Activated CD4-positive, alpha-beta memory T cell treated with anti-CD3 and anti-CD28 coated beads for 36 hours (primary cell): ENCODE measurements at regions not wholly inside any gene's neighbourhood (a gene's known extent, or its start where the extent isn't known, plus 50 kb on each side); places are given as distances from the start of the nearest gene placed in this dataset.

ENCODE experiments used
- CTCF ChIA-PET: fragments of 350-600 bp; sonication (Branson Sonifier 250); formaldehyde crosslinking; loops from one replicate; lab custom pipeline; 2021; ENCODE audit warnings: antibody characterized with exemption, inconsistent platforms; lab: Charles Lee
- POLR2A ChIA-PET: fragments of 350-600 bp; sonication (Branson Sonifier 250); formaldehyde crosslinking; loops from one replicate; lab custom pipeline; 2021; ENCODE audit warnings: antibody characterized with exemption; lab: Charles Lee
- DNase-seq: peaks from one replicate; pipeline ENCODE4 v3.0.0-alpha.2; 2020
- H3K27ac Mint-ChIP-seq: one replicate; pipeline ENCODE4 v1.8.0; 2021; ENCODE audit warnings: mixed read lengths
- H3K27me3 Mint-ChIP-seq: one replicate; pipeline ENCODE4 v1.8.0; 2021; ENCODE audit warnings: mixed read lengths
- H3K36me3 Mint-ChIP-seq: one replicate; pipeline ENCODE4 v1.8.0; 2021; ENCODE audit warnings: mixed read lengths
- H3K4me1 Mint-ChIP-seq: one replicate; pipeline ENCODE4 v1.8.0; 2021; ENCODE audit warnings: low read depth, mixed read lengths
- H3K4me3 Mint-ChIP-seq: one replicate; pipeline ENCODE4 v1.8.0; 2021; ENCODE audit warnings: mild to moderate bottlenecking, mixed read lengths
- H3K9me3 Mint-ChIP-seq: one replicate; pipeline ENCODE4 v1.8.0; 2021; ENCODE audit warnings: mixed read lengths
- intact Hi-C: fragments of 100-400 bp; cut with micrococcal nuclease; formaldehyde crosslinking; loops from one replicate; pipeline ENCODE4 v1.15.1; 2023

DNA sequence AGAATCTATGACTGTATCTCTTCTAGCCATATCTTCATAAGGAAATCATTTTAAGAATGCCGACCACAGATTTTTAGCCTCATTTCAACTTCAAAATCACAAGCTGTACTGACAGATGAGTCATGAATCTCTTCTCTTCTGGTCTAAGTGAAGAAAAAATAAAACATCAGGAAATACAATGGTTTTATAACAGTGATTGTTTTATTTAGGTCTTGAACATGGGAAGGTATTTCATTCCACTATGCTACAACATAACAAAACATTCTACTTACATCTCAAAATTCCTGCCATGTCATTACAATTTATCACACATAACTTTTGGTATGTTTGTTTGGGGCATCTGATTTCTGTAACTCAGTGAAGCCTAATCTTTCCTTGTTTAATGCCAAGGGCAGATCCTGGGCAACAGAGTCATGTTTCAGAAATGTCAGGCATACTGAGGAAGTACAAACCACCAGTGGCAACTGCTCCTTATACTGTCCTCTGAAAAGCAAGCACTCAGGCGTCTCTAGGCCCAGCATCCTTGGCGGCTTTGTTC lies 325.0 kb downstream of the PDHA2 start:
- Mint-ChIP-seq H3K9me3 (no peaks in the 10 kb centered on the region), H3K36me3 (no peaks in the 10 kb centered on the region), H3K4me1 (no peaks in the 10 kb centered on the region), H3K4me3 (no peak overlapping the region), H3K27me3 (no peaks in the 10 kb centered on the region), H3K27ac (no peak overlapping the region)
- ChIA-PET CTCF (no interaction called here), POLR2A (no interaction called here)
- no peak for DNase-seq
- intact Hi-C loops: no loop called here

DNA sequence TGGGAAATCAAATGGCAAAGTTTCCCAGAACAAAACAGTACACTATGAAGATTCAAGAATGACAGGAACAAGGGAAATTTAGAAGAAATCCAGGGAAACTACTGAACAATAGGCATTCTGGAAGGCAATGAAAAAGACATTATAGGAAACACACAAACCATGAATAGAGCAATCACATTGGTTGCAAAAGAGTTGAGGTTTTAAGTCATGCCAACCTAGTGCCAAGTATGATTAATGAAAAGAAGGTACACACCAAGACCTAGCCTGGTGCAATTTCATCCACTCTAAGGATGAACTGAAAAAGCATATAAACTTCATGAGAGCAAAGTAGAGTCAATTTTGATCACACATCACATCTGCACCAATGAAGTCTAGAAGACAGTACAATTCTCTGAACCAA lies 326.9 kb downstream of the PDHA2 start:
- DNase-seq: no peak
- Mint-ChIP-seq H3K27me3 (no peaks in the 10 kb centered on the region), H3K4me1 (no peaks in the 10 kb centered on the region), H3K27ac (no peak overlapping the region), H3K36me3 (no peaks in the 10 kb centered on the region), H3K4me3 (no peak overlapping the region), H3K9me3 (no peaks in the 10 kb centered on the region)
- ChIA-PET POLR2A (no interaction called here), CTCF (no interaction called here)
- intact Hi-C loops: no loop called here

DNA sequence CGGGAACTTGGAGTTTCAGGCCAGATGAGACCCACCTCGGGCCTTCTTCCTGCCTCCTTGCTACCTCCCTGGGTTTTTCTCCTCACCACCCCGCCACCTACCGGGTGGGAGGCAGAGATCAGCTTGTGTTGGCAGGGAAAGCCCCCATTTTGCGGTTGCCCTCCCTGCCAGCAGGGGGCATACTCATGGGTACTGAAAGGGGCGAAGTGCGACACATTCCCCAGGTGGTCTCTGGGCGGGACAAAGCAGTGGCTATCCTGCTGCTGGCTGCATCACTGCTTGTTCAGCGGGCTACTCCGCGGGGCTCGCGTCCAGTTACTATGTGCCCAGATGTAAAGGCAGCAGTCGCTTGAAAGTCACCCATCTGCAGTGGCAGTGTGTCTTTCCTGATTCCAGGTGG lies 330.3 kb downstream of the PDHA2 start:
- DNase-seq: no peak
- intact Hi-C loops: no loop called here
- no peaks in the 10 kb centered on the region for H3K27me3 Mint-ChIP-seq

DNA sequence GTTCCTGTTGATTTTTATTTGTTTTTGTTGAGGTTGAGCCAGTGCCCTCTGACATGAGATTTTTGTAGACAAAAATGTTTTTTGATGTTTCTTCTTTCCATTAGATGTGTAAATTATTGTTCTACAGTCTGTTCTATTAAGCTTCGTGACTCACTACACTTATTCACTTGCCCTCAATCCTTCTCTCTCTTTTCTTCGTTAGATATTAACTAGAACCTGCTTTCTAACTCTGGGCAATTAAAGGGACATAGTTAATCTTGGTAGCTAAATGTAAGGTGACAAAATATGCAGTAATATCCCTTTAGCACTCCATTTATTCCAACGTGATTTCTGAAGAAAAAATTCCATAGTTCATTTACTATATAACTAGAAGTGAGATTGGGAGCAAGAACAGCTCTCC lies 333.9 kb downstream of the PDHA2 start:
- Mint-ChIP-seq H3K9me3 (no peaks in the 10 kb centered on the region), H3K4me1 (no peaks in the 10 kb centered on the region), H3K27me3 (no peaks in the 10 kb centered on the region), H3K4me3 (no peak overlapping the region), H3K36me3 (no peaks in the 10 kb centered on the region), H3K27ac (no peak overlapping the region)
- no peak for DNase-seq
- POLR2A ChIA-PET: no interaction called here
- intact Hi-C loops: no loop called here
- CTCF ChIA-PET: no interaction called here

More for the DNA sequence above, 330.3 kb downstream of the PDHA2 start:
- ChIA-PET CTCF (no interaction called here), POLR2A (no interaction called here)
- Mint-ChIP-seq H3K9me3 (no peaks in the 10 kb centered on the region), H3K36me3 (no peaks in the 10 kb centered on the region), H3K27ac (no peak overlapping the region), H3K4me3 (no peak overlapping the region), H3K4me1 (no peaks in the 10 kb centered on the region)

DNA sequence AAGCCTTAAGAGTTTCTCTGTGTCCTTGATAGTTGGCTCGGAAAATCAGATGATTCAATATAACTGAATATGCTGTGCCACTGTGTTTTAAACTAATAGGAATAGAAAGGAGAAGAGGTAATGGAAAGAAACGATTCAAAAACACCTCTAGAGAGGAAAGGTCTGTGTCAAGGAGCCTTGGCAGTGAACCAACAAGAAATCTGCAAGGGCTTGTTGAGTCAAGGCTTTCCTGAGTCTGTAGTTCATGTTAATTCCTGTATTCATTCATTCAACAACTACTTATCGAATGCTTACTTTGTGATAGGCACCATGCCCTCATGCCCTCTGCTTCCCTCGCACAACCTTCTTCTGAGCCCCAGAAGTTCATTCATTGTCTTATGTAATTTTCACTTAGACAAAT lies 336.0 kb downstream of the PDHA2 start:
- Mint-ChIP-seq H3K27me3 (no peaks in the 10 kb centered on the region), H3K4me3 (no peak overlapping the region), H3K4me1 (no peaks in the 10 kb centered on the region), H3K36me3 (no peaks in the 10 kb centered on the region), H3K9me3 (no peaks in the 10 kb centered on the region), H3K27ac (no peak overlapping the region)
- DNase-seq: no peak
- ChIA-PET POLR2A (no interaction called here), CTCF (no interaction called here)
- intact Hi-C loops: no loop called here

DNA sequence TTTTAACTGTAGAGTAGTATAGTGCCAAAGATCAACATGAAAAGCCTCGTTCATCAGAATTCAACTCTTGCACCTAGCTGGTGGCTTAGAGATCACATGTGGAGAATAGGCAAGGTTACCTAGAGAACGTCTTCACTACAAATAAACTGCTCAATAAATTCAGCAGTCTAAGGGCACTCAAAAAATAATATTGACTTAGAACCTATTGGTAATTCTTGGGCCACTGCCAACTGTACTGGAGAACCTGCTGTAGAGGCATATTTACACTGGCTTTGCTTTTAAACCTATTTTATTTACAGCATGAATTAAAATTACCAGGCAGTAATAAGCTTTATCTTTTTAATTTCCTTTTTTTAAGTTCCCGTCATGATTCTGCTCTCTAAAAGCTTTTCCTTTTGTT lies 343.7 kb downstream of the PDHA2 start:
- no peaks in the 10 kb centered on the region for H3K9me3 Mint-ChIP-seq
- H3K4me1 Mint-ChIP-seq: no peaks in the 10 kb centered on the region
- H3K4me3 Mint-ChIP-seq: no peak overlapping the region
- intact Hi-C loops: no loop called here
- no peaks in the 10 kb centered on the region for H3K27me3 Mint-ChIP-seq
- ChIA-PET CTCF (no interaction called here), POLR2A (no interaction called here)
- DNase-seq: no peak
- no peak overlapping the region for H3K27ac Mint-ChIP-seq
- H3K36me3 Mint-ChIP-seq: no peaks in the 10 kb centered on the region

DNA sequence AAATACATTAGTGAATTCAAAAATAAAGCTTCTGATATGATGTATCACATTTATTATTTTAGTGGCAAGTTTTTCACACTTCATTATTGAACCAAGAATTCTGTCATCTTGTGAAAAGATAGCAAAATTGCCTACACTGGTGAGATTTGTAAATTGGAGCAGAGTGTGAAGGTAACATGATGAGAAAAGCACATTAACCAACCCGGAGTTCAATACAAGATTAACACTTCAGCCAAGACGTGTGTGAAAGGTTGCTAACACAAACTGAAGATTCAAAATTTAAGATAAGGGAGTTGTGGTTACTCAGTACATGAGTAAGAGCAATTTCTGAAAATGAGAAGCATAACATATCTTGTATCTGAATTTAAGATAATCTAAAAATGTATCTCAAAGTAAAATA lies 346.7 kb downstream of the PDHA2 start:
- Mint-ChIP-seq H3K27me3 (no peaks in the 10 kb centered on the region), H3K36me3 (no peaks in the 10 kb centered on the region), H3K27ac (no peak overlapping the region), H3K4me3 (no peak overlapping the region), H3K4me1 (no peaks in the 10 kb centered on the region), H3K9me3 (no peaks in the 10 kb centered on the region)
- ChIA-PET CTCF (no interaction called here), POLR2A (no interaction called here)
- DNase-seq: no peak
- intact Hi-C loops: no loop called here

DNA sequence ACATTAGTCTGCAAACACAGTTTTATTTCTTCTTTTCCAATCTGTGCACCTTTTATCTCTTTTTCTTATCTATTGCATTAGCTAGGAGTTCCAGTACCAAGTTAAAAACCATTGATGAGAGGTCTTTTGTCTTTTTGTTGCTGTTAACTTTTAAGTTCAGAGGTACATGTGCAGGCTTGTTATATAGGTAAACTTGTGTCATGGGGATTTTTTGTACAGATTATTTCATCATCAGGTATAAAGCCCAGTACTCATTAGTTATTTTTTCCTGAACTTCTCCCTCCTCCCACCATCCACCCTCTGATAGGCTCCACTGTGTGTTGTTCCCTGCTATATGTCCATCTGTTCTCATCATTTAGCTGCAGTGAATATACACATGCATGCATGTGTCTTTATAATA lies 349.9 kb downstream of the PDHA2 start:
- ChIA-PET POLR2A (no interaction called here), CTCF (no interaction called here)
- Mint-ChIP-seq H3K9me3 (no peaks in the 10 kb centered on the region), H3K27me3 (no peaks in the 10 kb centered on the region), H3K4me3 (no peak overlapping the region), H3K4me1 (no peaks in the 10 kb centered on the region), H3K27ac (no peak overlapping the region), H3K36me3 (no peaks in the 10 kb centered on the region)
- intact Hi-C loops: no loop called here
- no peak for DNase-seq

DNA sequence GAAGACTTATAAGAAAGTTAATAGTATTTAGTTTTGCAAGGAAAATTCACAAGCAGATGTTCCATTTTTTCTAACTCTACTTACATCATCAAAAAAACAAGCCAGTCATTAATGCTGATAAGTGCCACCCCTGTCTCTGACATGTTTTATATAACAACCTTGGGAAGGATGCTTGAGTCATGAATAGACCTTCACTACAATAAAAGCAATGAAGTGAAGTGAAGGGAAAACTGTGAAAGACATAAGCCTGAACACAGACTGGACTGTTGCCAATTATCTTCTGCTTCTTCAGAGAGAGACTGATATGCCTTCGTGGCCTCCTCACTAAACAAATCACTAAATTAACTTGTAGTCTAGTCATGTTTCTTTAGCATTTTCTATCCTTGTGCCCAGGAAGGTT lies 353.2 kb downstream of the PDHA2 start:
- intact Hi-C loops: no loop called here
- Mint-ChIP-seq H3K4me3 (no peak overlapping the region), H3K36me3 (no peaks in the 10 kb centered on the region), H3K27ac (no peak overlapping the region), H3K9me3 (peaks cover 4% of the 10 kb centered on the region), H3K27me3 (no peaks in the 10 kb centered on the region), H3K4me1 (no peaks in the 10 kb centered on the region)
- no peak for DNase-seq
- ChIA-PET CTCF (no interaction called here), POLR2A (no interaction called here)

DNA sequence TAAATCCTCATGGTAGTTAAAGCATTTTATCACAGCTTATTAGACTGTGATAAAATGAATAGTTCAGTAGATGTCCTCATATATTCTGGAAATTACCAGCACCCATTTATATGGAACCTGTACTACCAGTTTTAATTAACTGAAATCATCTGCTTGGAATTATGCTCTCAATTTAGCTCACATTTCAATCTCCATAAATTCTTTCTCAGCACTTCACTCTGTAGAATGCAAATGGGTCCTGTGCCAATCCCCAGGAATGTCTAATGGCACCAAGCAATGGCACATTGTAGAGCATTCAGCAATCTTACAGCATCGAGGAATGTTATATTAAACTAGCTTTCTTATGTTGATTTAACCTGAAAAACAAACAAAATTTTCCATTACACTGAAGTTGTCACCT lies 355.1 kb downstream of the PDHA2 start:
- Mint-ChIP-seq H3K36me3 (no peaks in the 10 kb centered on the region), H3K4me1 (no peaks in the 10 kb centered on the region), H3K9me3 (peaks cover 4% of the 10 kb centered on the region), H3K27me3 (no peaks in the 10 kb centered on the region), H3K27ac (no peak overlapping the region), H3K4me3 (no peak overlapping the region)
- ChIA-PET CTCF (no interaction called here), POLR2A (no interaction called here)
- intact Hi-C loops: no loop called here
- no peak for DNase-seq

DNA sequence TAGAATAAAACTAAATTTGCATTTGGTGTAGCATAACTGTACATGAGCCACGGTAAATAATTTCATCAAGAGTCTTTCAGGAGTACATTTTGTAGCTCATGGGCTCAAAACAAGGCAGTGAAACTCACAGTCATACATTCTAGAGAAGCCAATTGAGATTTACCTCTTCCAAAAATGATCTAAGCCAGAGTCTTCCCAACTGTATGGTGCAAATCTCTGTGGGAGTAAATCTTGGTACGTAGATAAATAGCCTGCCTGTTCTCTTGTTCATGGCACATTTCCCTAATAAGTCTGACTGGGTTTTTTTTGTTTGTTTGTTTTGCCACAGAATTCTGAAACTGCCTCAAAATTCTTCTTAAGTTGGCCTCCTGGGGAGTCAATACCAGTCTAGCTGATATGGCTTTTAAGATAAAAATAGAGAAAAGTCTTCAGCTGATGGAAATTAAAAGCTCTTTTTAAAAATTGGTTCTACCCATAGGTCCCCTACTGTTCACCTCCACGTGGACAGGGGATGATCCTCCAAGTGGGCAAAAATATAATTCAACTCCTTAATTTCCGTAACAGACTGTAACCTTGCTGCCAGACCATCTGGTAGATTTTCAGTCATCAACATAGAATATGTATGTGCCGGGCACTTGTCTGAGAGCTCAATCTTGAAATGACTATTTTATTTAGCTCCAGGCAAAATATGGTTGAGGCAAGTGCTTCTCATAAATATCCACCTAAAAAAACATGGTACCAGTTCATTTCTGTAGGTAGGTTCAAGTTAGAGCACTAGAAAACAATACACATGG lies 365.4 kb downstream of the PDHA2 start:
- POLR2A ChIA-PET: no interaction called here
- no peak for DNase-seq
- Mint-ChIP-seq H3K4me3 (no peak overlapping the region), H3K27ac (no peak overlapping the region), H3K4me1 (no peaks in the 10 kb centered on the region), H3K27me3 (no peaks in the 10 kb centered on the region), H3K36me3 (no peaks in the 10 kb centered on the region), H3K9me3 (peaks cover 2% of the 10 kb centered on the region)
- intact Hi-C loops: no loop called here
- CTCF ChIA-PET: no interaction called here

DNA sequence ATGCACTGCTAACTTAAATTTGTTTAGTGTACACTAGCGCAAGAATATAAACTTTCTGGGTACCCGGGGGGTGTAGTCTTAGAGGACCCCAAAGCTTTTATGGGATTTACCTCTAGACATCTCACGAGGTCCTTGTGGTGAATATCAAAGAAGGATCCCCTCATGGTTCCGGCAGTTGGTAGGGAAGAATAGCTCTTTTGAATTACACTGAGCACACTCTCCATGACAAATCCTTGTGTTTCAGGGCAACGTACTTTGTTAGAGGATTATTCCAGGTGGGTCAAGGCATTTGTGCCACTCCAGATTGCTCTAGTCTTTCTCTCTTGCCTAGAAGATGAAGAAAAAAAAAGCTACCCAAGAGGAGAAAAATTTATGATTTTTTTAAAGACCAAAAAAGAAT lies 387.6 kb downstream of the PDHA2 start:
- Mint-ChIP-seq H3K27ac (no peak overlapping the region), H3K4me3 (no peak overlapping the region), H3K4me1 (no peaks in the 10 kb centered on the region), H3K9me3 (peaks cover 7% of the 10 kb centered on the region), H3K36me3 (no peaks in the 10 kb centered on the region), H3K27me3 (no peaks in the 10 kb centered on the region)
- CTCF ChIA-PET: no interaction called here
- POLR2A ChIA-PET: no interaction called here
- DNase-seq: no peak
- intact Hi-C loops: no loop called here

DNA sequence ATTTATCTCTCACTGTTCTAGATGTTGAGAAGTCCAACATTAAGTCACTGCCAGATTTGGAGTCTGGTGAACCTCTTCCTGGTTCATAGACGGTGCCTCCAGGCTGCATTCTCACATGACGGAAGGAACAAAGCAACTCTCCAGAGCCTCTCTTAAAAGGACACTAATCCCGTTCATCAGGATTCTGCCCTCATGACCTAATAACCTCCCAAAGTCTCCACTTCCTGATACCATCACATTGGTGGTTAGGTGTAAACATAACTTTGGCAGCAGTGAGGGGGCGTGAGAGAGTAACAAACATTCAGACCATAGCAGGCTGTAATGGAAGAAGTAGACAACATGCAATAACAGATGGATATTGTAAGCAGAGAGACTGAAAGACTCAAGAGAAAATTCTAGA lies 388.6 kb downstream of the PDHA2 start:
- Mint-ChIP-seq H3K9me3 (peaks cover 7% of the 10 kb centered on the region), H3K36me3 (no peaks in the 10 kb centered on the region), H3K27me3 (no peaks in the 10 kb centered on the region), H3K4me1 (no peaks in the 10 kb centered on the region), H3K27ac (no peak overlapping the region), H3K4me3 (no peak overlapping the region)
- intact Hi-C loops: no loop called here
- ChIA-PET POLR2A (no interaction called here), CTCF (no interaction called here)
- no peak for DNase-seq
